H9 (cell line): ENCODE measurements at regions not wholly inside any gene's neighbourhood (a gene's known extent, or its start where the extent isn't known, plus 50 kb on each side); places are given as distances from the start of the nearest gene placed in this dataset.

Experiments
- DNase-seq: peaks from one replicate; pipeline ENCODE4 v3.0.0-alpha.2; 2017
- H2AFZ ChIP-seq: one replicate; pipeline ENCODE4 v1.6.1; 2013; ENCODE audit warnings: mild to moderate bottlenecking, low read length, control low read depth, moderate library complexity
- H2AK5ac ChIP-seq: 2 replicates; pipeline ENCODE4 v1.6.1; 2013; ENCODE audit warnings: low read length, control low read depth, mixed read lengths; ENCODE audit not compliant: insufficient read length
- H2BK120ac ChIP-seq: one replicate; pipeline ENCODE4 v1.6.1; 2013; ENCODE audit warnings: low read depth, mild to moderate bottlenecking, low read length, control low read depth, inconsistent platforms; ENCODE audit not compliant: poor library complexity, severe bottlenecking
- H2BK12ac ChIP-seq: 2 replicates; pipeline ENCODE4 v1.6.1; 2013; ENCODE audit warnings: low read length, control low read depth, mixed read lengths, low read depth; ENCODE audit not compliant: insufficient read length
- H2BK15ac ChIP-seq: 2 replicates; pipeline ENCODE4 v1.6.1; 2013; ENCODE audit warnings: low read depth, low read length, control low read depth
- H2BK20ac ChIP-seq: one replicate; pipeline ENCODE4 v1.6.1; 2013; ENCODE audit warnings: low read depth, mild to moderate bottlenecking, low read length, control low read depth, inconsistent platforms; ENCODE audit not compliant: poor library complexity, severe bottlenecking
- H2BK5ac ChIP-seq: 2 replicates; pipeline ENCODE4 v1.6.1; 2013; ENCODE audit warnings: low read length, control low read depth, mixed read lengths; ENCODE audit not compliant: insufficient read length
- H3K14ac ChIP-seq: 2 replicates; pipeline ENCODE4 v1.6.1; 2013; ENCODE audit warnings: low read length, control low read depth; ENCODE audit not compliant: insufficient read depth
- H3K18ac ChIP-seq: 2 replicates; pipeline ENCODE4 v1.6.1; 2013; ENCODE audit warnings: low read depth, mild to moderate bottlenecking, mixed read lengths, low read length, control low read depth; ENCODE audit not compliant: insufficient read length
- H3K23ac ChIP-seq: 2 replicates; pipeline ENCODE4 v1.6.1; 2013; ENCODE audit warnings: low read length, control low read depth, mixed read lengths, low read depth; ENCODE audit not compliant: insufficient read length
- H3K23me2 ChIP-seq: 2 replicates; pipeline ENCODE4 v1.6.1; 2013; ENCODE audit warnings: low read depth, mild to moderate bottlenecking, mixed read lengths, low read length, control low read depth; ENCODE audit not compliant: insufficient read length, poor library complexity, severe bottlenecking
- H3K27ac ChIP-seq: 2 replicates; pipeline ENCODE4 v1.5.1; 2013; ENCODE audit warnings: low read length, control low read depth, mixed read lengths, low read depth; ENCODE audit not compliant: insufficient read length
- H3K27me3 ChIP-seq: 2 replicates; pipeline ENCODE4 v1.6.1; 2013; ENCODE audit warnings: low read length, control low read depth, inconsistent platforms; ENCODE audit not compliant: insufficient read depth
- H3K4ac ChIP-seq: 2 replicates; pipeline ENCODE4 v1.6.1; 2013; ENCODE audit warnings: low read depth, mild to moderate bottlenecking, control low read depth, inconsistent platforms, low read length, moderate library complexity
- H3K4me1 ChIP-seq: 2 replicates; pipeline ENCODE4 v1.6.1; 2013; ENCODE audit warnings: low read length, control low read depth, inconsistent platforms; ENCODE audit not compliant: insufficient read depth
- H3K4me2 ChIP-seq: 2 replicates; pipeline ENCODE4 v1.6.1; 2013; ENCODE audit warnings: low read length, control low read depth, mixed read lengths; ENCODE audit not compliant: insufficient read length, insufficient read depth
- H3K56ac ChIP-seq: 2 replicates; pipeline ENCODE4 v1.6.1; 2013; ENCODE audit warnings: low read depth, mild to moderate bottlenecking, mixed read lengths, low read length, control low read depth; ENCODE audit not compliant: insufficient read length
- H3K79me1 ChIP-seq: 2 replicates; pipeline ENCODE4 v1.6.1; 2013; ENCODE audit warnings: low read depth, mild to moderate bottlenecking, moderate library complexity, low read length, control low read depth, inconsistent platforms; ENCODE audit not compliant: insufficient read depth, poor library complexity, severe bottlenecking
- H3K79me2 ChIP-seq: 2 replicates; pipeline ENCODE4 v1.6.1; 2013; ENCODE audit warnings: low read length, control low read depth, inconsistent platforms; ENCODE audit not compliant: insufficient read depth
- H3K9ac ChIP-seq: 2 replicates; pipeline ENCODE4 v1.6.1; 2013; ENCODE audit warnings: low read length, control low read depth, mixed read lengths; ENCODE audit not compliant: insufficient read length; ENCODE audit errors: extremely low read depth
- H3K9me3 ChIP-seq: one replicate; pipeline ENCODE4 v1.6.1; 2013; ENCODE audit warnings: low read depth, low read length, inconsistent platforms; ENCODE audit not compliant: control insufficient read depth
- H3T11ph ChIP-seq: one replicate; pipeline ENCODE4 v1.6.1; 2013; ENCODE audit warnings: mild to moderate bottlenecking, low read length, control low read depth, inconsistent platforms
- H4K20me1 ChIP-seq: one replicate; pipeline ENCODE4 v1.6.1; 2013; ENCODE audit not compliant: control insufficient read depth, insufficient read length, insufficient read depth
- H4K5ac ChIP-seq: 2 replicates; pipeline ENCODE4 v1.6.1; 2013; ENCODE audit warnings: low read depth, mild to moderate bottlenecking, mixed read lengths, low read length, control low read depth; ENCODE audit not compliant: insufficient read length
- H4K8ac ChIP-seq: replicated peaks from 2 replicates; pipeline ENCODE4 v1.6.1; 2013; ENCODE audit warnings: low read length, control low read depth, mixed read lengths, low read depth; ENCODE audit not compliant: insufficient read length
- H4K91ac ChIP-seq: 2 replicates; pipeline ENCODE4 v1.6.1; 2013; ENCODE audit warnings: low read depth, mild to moderate bottlenecking, moderate library complexity, mixed read lengths, low read length, control low read depth; ENCODE audit not compliant: insufficient read length
- H3K27ac Mint-ChIP-seq, 3 experiments: 2 replicates in 2 of 3; 3 replicates in 1 of 3; pipeline ENCODE4 v1.8.0; 2020 to 2021; ENCODE audit warnings: mixed read lengths in 3 of 3, mild to moderate bottlenecking in 1 of 3, moderate library complexity in 1 of 3
- H3K27me3 Mint-ChIP-seq: 2 replicates; pipeline ENCODE4 v1.8.0; 2021; ENCODE audit warnings: low read depth, mild to moderate bottlenecking, moderate library complexity, mixed read lengths
- H3K36me3 Mint-ChIP-seq, 3 experiments: 2 replicates in 2 of 3; 3 replicates in 1 of 3; pipeline ENCODE4 v1.8.0; 2020 to 2021; ENCODE audit warnings: low read depth in 3 of 3, mixed read lengths in 3 of 3; ENCODE audit not compliant: insufficient read depth in 1 of 3
- H3K4me1 Mint-ChIP-seq, 2 experiments: 2 replicates each; pipeline ENCODE4 v1.8.0; 2020; ENCODE audit warnings: mixed read lengths in 2 of 2
- H3K4me3 Mint-ChIP-seq, 2 experiments: 2 replicates in 1 of 2; 3 replicates in 1 of 2; pipeline ENCODE4 v1.8.0; 2020 to 2021; ENCODE audit warnings: mild to moderate bottlenecking in 2 of 2, mixed read lengths in 2 of 2, moderate library complexity in 1 of 2
- H3K9me3 Mint-ChIP-seq, 2 experiments: 2 replicates in 1 of 2; 3 replicates in 1 of 2; pipeline ENCODE4 v1.8.0; 2020; ENCODE audit warnings: mild to moderate bottlenecking in 2 of 2, mixed read lengths in 2 of 2, moderate library complexity in 1 of 2
- CTCF ChIP-seq: fragments of 200-600 bp; sonication (generic); conservative IDR thresholded peaks from 3 replicates; pipeline ENCODE4 v1.8.0; 2021; ENCODE audit warnings: antibody characterized with exemption, mild to moderate bottlenecking
- WGBS: extraction: QIAGEN DNeasy Blood & Tissue Kit; methylation state at CpG from one replicate; pipeline ENCODE4 v1.1.7; 2013; ENCODE audit warnings: missing lambda C conversion rate, low lambda C conversion rate, mixed read lengths; ENCODE audit not compliant: insufficient read length; ENCODE audit errors: extremely low coverage; 5-methylcytosine and 5-hydroxymethylcytosine counted together

- Histone ChIP-seq H2AFZ (no peak overlapping the region), H3K4me1 (no peaks in the 10 kb centered on the region), H2BK15ac (no peak overlapping the region), H4K20me1 (no peaks in the 10 kb centered on the region), H3K27me3 (no peaks in the 10 kb centered on the region), H2BK120ac (no peak overlapping the region), H2BK20ac (no peak overlapping the region), H3T11ph (no peak overlapping the region), H3K9ac (no peak overlapping the region), H3K14ac (no peak overlapping the region), H3K18ac (no peak overlapping the region), H3K4ac (no peak overlapping the region), H2AK5ac (no peak overlapping the region), H4K91ac (no peak overlapping the region), H3K79me1 (no peaks in the 10 kb centered on the region), H3K79me2 (no peaks in the 10 kb centered on the region), H2BK12ac (no peak overlapping the region), H3K23ac (no peak overlapping the region), H4K5ac (no peak overlapping the region), H3K9me3 (no peaks in the 10 kb centered on the region), H3K23me2 (no peaks in the 10 kb centered on the region), H3K4me2 (no peak overlapping the region), H4K8ac (no peak overlapping the region), H3K27ac (no peak overlapping the region), H2BK5ac (no peak overlapping the region), H3K56ac (no peak overlapping the region)
- no peak for DNase-seq
- WGBS, result no CpG with 5 or more reads among the region's 10 CpGs
- Mint-ChIP-seq H3K9me3 (no peaks in the 10 kb centered on the region), H3K36me3 (no peaks in the 10 kb centered on the region), H3K4me3 (no peak overlapping the region), H3K27ac (no peak overlapping the region), H3K27me3 (no peaks in the 10 kb centered on the region), H3K4me1 (no peaks in the 10 kb centered on the region)
- no peak for TF ChIP-seq CTCF
These were observed 150.2 kb upstream of the DOK6 start for GRCh38 chr18:69250305-69251151.
